Psoas muscle (tissue), 7 donors: ENCODE measurements at regions not wholly inside any gene's neighbourhood (a gene's known extent, or its start where the extent isn't known, plus 50 kb on each side); places are given as distances from the start of the nearest gene placed in this dataset.

Experiments used
- ATAC-seq, 4 donors: fragments of 200-7000 bp; cut with Tn5 transposase; one replicate each; pipeline ENCODE4 v1.9.1; 2020; ENCODE audit warnings: moderate library complexity in 3 of 4, mild to moderate bottlenecking in 2 of 4
- DNase-seq, 2 donors: peaks; one replicate each; pipeline ENCODE4 v3.0.0-alpha.2; 2020
- H3K27ac ChIP-seq: fragments of 200-600 bp; one replicate; pipeline ENCODE4 v1.8.0; 2022
- H3K27me3 ChIP-seq, 3 donors: fragments of 200-600 bp in 1 of 3; one replicate each; pipeline versions ENCODE4 v1.6.1 to v1.8.0; 2013 to 2022; ENCODE audit warnings: low read length in 2 of 3, mild to moderate bottlenecking in 2 of 3, moderate library complexity in 1 of 3; ENCODE audit not compliant: insufficient read depth in 3 of 3
- H3K36me3 ChIP-seq, 2 donors: fragments of 200-600 bp in 1 of 2; one replicate each; pipeline versions ENCODE4 v1.6.1 to v1.8.0; 2013 to 2022; ENCODE audit warnings: low read depth in 1 of 2, mild to moderate bottlenecking in 1 of 2, moderate library complexity in 1 of 2; ENCODE audit not compliant: insufficient read depth in 1 of 2
- H3K4me1 ChIP-seq: fragments of 200-600 bp; one replicate; pipeline ENCODE4 v1.8.0; 2022
- H3K4me3 ChIP-seq: fragments of 200-600 bp; one replicate; pipeline ENCODE4 v1.8.0; 2022; ENCODE audit warnings: mild to moderate bottlenecking
- H3K9me3 ChIP-seq: fragments of 200-600 bp; one replicate; pipeline ENCODE4 v1.8.0; 2022
- WGBS, 3 donors: extraction: QIAGEN DNeasy Blood & Tissue Kit; methylation state at CpG; one replicate each; pipeline versions ENCODE4 v1.1.6 to v1.1.7; 2013; 5-methylcytosine and 5-hydroxymethylcytosine counted together
- intact Hi-C, 2 donors: fragments of 100-400 bp; cut with DNase I; formaldehyde crosslinking; loops; one replicate each; pipeline versions ENCODE4 v1.11.0 to v1.14.2; 2022
- TF ChIP-seq, protein P1 (sequence below): fragments of 200-600 bp; IDR thresholded peaks from one replicate; pipeline ENCODE4 v1.8.0; 2022; ENCODE audit warnings: antibody characterized with exemption
- donor health status: healthy with polysubstance abuse.
- donor health status: DM: no; HTN: no; CAD: no; lungs with moderate emphysema.
- donor health status: Bipolar disorder and iron deficiency.
- donor health status: healthy.
- donor health status: DM: yes; HTN: yes; CAD: no.
- donor health status: DM: no; HTN: no; CAD: no.
- donor health status: DM: yes; HTN: yes; CAD: no.

DNA sequence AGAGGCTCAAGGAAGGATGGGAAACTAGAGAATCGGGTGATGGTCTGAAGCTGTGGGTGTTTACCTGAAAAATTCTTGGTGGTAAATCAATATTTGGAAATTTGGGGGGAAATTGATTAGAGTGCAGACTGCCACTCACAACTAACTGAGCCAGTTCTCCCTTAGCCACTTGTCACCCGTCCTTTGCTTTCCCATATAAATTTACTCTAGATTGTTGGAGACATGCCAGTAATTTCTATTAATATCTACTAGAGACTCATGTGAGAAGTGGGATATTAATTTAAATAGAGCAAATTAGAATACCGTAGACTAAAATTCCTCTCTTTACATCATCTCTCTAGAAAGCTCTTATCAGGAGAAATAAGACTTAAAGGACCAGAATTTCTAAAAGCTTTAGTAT is 471.3 kb upstream of the DAB2 start:
- ATAC-seq (no peak), DNase-seq (no peak)
- Histone ChIP-seq H3K27me3 (no peaks in the 10 kb centered on the region), H3K4me3 (no peak overlapping the region), H3K27ac (no peak overlapping the region), H3K9me3 (no peaks in the 10 kb centered on the region), H3K36me3 (no peaks in the 10 kb centered on the region), H3K4me1 (no peaks in the 10 kb centered on the region)
- TF ChIP-seq, protein P1, sequence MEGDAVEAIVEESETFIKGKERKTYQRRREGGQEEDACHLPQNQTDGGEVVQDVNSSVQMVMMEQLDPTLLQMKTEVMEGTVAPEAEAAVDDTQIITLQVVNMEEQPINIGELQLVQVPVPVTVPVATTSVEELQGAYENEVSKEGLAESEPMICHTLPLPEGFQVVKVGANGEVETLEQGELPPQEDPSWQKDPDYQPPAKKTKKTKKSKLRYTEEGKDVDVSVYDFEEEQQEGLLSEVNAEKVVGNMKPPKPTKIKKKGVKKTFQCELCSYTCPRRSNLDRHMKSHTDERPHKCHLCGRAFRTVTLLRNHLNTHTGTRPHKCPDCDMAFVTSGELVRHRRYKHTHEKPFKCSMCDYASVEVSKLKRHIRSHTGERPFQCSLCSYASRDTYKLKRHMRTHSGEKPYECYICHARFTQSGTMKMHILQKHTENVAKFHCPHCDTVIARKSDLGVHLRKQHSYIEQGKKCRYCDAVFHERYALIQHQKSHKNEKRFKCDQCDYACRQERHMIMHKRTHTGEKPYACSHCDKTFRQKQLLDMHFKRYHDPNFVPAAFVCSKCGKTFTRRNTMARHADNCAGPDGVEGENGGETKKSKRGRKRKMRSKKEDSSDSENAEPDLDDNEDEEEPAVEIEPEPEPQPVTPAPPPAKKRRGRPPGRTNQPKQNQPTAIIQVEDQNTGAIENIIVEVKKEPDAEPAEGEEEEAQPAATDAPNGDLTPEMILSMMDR: no peak
- intact Hi-C loops: no loop called here
- whole genome bisulfite sequencing, 3 donors: 57 to 73% (median 68%) methylated on average over 3 of the region's 3 CpGs

DNA sequence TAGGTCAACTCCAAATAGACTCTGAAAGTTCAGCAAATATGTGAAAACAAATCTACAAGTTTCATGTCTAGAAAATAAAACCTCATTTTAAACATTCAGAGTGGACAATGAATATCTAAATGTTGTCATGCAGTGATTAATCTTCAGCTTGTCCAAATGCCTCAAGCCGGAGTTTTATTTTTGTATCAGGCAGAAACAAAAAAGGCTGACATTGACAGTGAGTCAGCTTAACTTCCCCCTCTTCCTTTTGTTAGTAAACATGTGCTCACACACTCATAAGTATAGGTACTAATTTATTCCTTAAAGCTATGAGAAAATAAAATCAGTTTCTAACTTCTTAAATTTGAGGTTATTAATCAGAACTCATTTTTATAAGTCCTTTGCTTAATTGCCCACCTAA is 467.9 kb upstream of the DAB2 start:
- H3K4me1 ChIP-seq: no peaks in the 10 kb centered on the region
- H3K27me3 ChIP-seq: no peaks in the 10 kb centered on the region
- H3K9me3 ChIP-seq: no peaks in the 10 kb centered on the region
- no peaks in the 10 kb centered on the region for H3K36me3 ChIP-seq
- intact Hi-C loops: no loop called here
- 32 to 39% (median 37%) methylated on average over 1 of the region's 1 CpG for WGBS, 3 donors
- TF ChIP-seq, protein P1: no peak
- no peak overlapping the region for H3K27ac ChIP-seq
- H3K4me3 ChIP-seq: no peak overlapping the region
- ATAC-seq (no peak), DNase-seq (no peak)

DNA sequence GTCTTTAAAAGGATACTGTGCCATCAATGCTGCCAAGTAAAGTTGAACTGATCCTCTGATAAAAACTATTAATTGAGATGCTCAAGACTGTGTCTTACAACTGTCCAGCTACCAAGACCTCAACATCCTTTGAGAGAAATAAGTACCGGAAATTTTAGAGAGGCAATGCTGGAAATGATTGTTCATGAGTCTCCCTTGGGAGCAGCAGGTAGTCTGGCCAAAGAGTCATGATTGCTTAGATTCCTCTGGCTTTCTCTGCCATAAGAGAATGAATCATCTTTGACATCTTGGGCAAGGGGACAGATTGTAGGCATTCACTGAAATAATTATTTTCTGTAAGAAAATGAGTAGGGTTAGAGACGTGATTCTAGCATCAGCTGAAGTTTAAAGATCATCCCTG is 466.6 kb upstream of the DAB2 start:
- Histone ChIP-seq H3K36me3 (no peaks in the 10 kb centered on the region), H3K4me1 (no peaks in the 10 kb centered on the region), H3K27ac (no peak overlapping the region), H3K27me3 (no peaks in the 10 kb centered on the region), H3K4me3 (no peak overlapping the region), H3K9me3 (peaks cover 3% of the 10 kb centered on the region)
- no peak for DNase-seq
- ATAC-seq: no peak
- 44 to 69% (median 49%) methylated on average over 2 of the region's 2 CpGs for WGBS, 3 donors
- TF ChIP-seq, protein P1: no peak
- intact Hi-C loops: no loop called here

DNA sequence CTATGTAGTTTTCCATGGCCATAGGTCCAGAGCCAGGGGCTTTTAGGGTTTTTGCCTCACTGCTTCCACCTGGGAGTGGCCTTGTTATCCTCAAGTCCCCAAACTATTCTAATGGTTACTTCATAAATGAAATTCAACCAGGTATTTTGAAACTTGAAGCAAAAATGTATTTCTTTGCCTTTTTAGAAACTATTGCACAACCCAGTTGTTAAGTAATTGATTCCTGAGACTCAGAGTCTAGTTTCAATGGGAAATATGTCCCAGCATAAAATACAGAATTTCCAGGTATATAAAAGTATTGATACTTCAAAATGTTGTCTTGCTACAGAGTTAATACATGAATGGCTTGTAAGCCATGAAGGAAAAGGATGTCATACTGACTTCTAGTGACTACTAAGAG is 456.2 kb upstream of the DAB2 start:
- Histone ChIP-seq H3K4me3 (no peak overlapping the region), H3K4me1 (no peaks in the 10 kb centered on the region), H3K36me3 (no peaks in the 10 kb centered on the region), H3K9me3 (no peaks in the 10 kb centered on the region), H3K27me3 (no peaks in the 10 kb centered on the region), H3K27ac (no peak overlapping the region)
- DNase-seq (no peak), ATAC-seq (no peak)
- intact Hi-C loops: no loop called here
- TF ChIP-seq, protein P1: no peak

DNA sequence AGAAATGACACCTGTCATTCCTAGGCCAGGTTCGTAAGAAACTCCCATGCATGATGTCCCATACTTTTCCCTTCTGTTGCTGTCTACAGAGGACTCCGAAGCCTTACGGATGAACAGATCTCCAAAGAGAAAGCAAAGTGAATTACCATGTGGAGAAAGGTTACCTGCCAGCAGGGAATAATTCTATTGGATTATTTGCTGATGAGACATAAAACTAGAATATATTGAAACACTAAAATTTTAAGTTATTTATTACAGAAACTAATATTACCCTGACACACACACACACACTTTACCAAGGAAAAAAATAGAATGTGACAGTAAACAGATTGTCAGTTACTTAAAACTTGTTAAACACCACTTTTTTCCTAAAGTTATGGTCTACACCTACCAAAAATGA is 452.7 kb upstream of the DAB2 start:
- WGBS, 3 donors: 92 to 98% (median 95%) methylated on average over 3 of the region's 3 CpGs
- TF ChIP-seq, protein P1: no peak
- no peaks in the 10 kb centered on the region for H3K9me3 ChIP-seq
- no peaks in the 10 kb centered on the region for H3K4me1 ChIP-seq
- H3K36me3 ChIP-seq: no peaks in the 10 kb centered on the region
- H3K27ac ChIP-seq: no peak overlapping the region
- no peaks in the 10 kb centered on the region for H3K27me3 ChIP-seq
- intact Hi-C loops: no loop called here
- no peak for DNase-seq
- ATAC-seq: no peak
- H3K4me3 ChIP-seq: no peak overlapping the region
